ENCODE measurements at regions not wholly inside any gene's neighbourhood (a gene's known extent, or its start where the extent isn't known, plus 50 kb on each side); places are given as distances from the start of the nearest gene placed in this dataset.

DNA sequence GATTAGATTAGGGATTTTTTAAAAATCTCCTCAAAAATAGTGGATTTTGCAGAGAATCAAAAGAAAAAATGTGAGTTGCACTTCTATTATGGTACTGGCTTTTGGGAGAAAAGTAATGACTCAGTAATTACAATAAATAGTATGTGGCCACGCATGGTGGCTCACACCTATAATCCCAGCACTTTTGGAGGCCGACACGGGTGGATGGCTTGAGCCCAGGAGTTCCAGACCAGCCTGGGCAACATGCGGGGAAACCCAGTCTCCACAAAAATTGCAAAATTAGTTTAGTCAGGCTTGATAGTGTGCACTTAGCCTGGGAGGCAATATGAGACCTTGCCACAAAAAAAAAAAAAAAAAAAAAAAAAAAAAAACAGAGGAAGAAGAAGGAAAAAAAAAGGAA lies 1098.2 kb downstream of the ZPLD1 start:
- TF ChIP-seq POLR2A (IDR thresholded peaks at IDR 0.05; ENCODE audit: control extremely low read depth in 1 of 2, low read depth in 2 of 2, low read length in 2 of 2) = no peak
- TF ChIP-seq, protein P1, sequence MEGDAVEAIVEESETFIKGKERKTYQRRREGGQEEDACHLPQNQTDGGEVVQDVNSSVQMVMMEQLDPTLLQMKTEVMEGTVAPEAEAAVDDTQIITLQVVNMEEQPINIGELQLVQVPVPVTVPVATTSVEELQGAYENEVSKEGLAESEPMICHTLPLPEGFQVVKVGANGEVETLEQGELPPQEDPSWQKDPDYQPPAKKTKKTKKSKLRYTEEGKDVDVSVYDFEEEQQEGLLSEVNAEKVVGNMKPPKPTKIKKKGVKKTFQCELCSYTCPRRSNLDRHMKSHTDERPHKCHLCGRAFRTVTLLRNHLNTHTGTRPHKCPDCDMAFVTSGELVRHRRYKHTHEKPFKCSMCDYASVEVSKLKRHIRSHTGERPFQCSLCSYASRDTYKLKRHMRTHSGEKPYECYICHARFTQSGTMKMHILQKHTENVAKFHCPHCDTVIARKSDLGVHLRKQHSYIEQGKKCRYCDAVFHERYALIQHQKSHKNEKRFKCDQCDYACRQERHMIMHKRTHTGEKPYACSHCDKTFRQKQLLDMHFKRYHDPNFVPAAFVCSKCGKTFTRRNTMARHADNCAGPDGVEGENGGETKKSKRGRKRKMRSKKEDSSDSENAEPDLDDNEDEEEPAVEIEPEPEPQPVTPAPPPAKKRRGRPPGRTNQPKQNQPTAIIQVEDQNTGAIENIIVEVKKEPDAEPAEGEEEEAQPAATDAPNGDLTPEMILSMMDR (IDR thresholded peaks at IDR 0.05; ENCODE audit: control extremely low read depth in 1 of 3, insufficient read depth in 1 of 3, low read depth in 1 of 3, low read length in 3 of 3) = no peak
- TF ChIP-seq, protein P2, sequence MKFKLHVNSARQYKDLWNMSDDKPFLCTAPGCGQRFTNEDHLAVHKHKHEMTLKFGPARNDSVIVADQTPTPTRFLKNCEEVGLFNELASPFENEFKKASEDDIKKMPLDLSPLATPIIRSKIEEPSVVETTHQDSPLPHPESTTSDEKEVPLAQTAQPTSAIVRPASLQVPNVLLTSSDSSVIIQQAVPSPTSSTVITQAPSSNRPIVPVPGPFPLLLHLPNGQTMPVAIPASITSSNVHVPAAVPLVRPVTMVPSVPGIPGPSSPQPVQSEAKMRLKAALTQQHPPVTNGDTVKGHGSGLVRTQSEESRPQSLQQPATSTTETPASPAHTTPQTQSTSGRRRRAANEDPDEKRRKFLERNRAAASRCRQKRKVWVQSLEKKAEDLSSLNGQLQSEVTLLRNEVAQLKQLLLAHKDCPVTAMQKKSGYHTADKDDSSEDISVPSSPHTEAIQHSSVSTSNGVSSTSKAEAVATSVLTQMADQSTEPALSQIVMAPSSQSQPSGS (IDR thresholded peaks at IDR 0.05; ENCODE audit: low read length) = no peak
- no peak for TF ChIP-seq NRF1 (IDR thresholded peaks at IDR 0.05; ENCODE audit: low read depth, low read length)
- TF ChIP-seq RFX5 (IDR thresholded peaks at IDR 0.05; ENCODE audit: borderline replicate concordance, low read depth, low read length) = no peak
- no peak for TF ChIP-seq JUND (IDR thresholded peaks at IDR 0.05; ENCODE audit: low read length)
- TF ChIP-seq TEAD4 (IDR thresholded peaks at IDR 0.05; ENCODE audit: low read depth, low read length) = no peak
- no peak for TF ChIP-seq KDM1A (IDR thresholded peaks at IDR 0.05; ENCODE audit: borderline replicate concordance, low read length)
- no peak for TF ChIP-seq POLR2AphosphoS5 (IDR thresholded peaks at IDR 0.05; ENCODE audit: low read depth, low read length)
- no peak for TF ChIP-seq KDM4A (IDR thresholded peaks at IDR 0.05; ENCODE audit: low read depth, low read length, severe bottlenecking)
- TF ChIP-seq MAFK (IDR thresholded peaks at IDR 0.05; ENCODE audit: low read depth, low read length) = no peak
- TF ChIP-seq RXRA (IDR thresholded peaks at IDR 0.05; ENCODE audit: insufficient read depth, low read depth, low read length) = no peak
- no peak for TF ChIP-seq ZNF274 (IDR thresholded peaks at IDR 0.05; ENCODE audit: borderline replicate concordance, extremely low read depth, low read length)
